ENCODE measurements at regions not wholly inside any gene's neighbourhood (a gene's known extent, or its start where the extent isn't known, plus 50 kb on each side); places are given as distances from the start of the nearest gene placed in this dataset.

- TF ChIP-seq POLR2AphosphoS5 (IDR thresholded peaks at IDR 0.05; ENCODE audit: low read depth, low read length) (no peak), POLR2A (IDR thresholded peaks at IDR 0.05; ENCODE audit: low read depth, low read length) (no peak)
These were observed 57.1 kb downstream of the CRYGS start for GRCh38 chr3:186487037-186487436.
